ENCODE measurements at regions not wholly inside any gene's neighbourhood (a gene's known extent, or its start where the extent isn't known, plus 50 kb on each side); places are given as distances from the start of the nearest gene placed in this dataset.

- H3K9me3 ChIP-seq (replicated peaks; ENCODE audit: control insufficient read depth, insufficient read depth, low read depth, low read length): no peaks in the 10 kb centered on the region
- no peaks in the 10 kb centered on the region for H3K36me3 ChIP-seq (ENCODE audit: control insufficient read depth, insufficient read depth, low read length)
- no peaks in the 10 kb centered on the region for H4K20me1 ChIP-seq (replicated peaks; ENCODE audit: control insufficient read depth, insufficient read depth, low read length)
- H3K79me2 ChIP-seq (ENCODE audit: control insufficient read depth, insufficient read depth, low read length): no peaks in the 10 kb centered on the region
- no peaks in the 10 kb centered on the region for H3K27me3 ChIP-seq (ENCODE audit: control insufficient read depth in 2 of 2, insufficient read depth in 2 of 2, low read length in 2 of 2)
- ChIA-PET POLR2A (no interaction called here), CTCF (ENCODE audit: low intra/inter-chr PET ratio) (no interaction called here)
- H3K4me2 ChIP-seq (ENCODE audit: insufficient read depth, low read length): no peak overlapping the region
- no peak overlapping the region for H2AFZ ChIP-seq (ENCODE audit: low read depth, low read length)
- no peak for FAIRE-seq
- no peak for DNase-seq (ENCODE audit: extremely low read depth in 1 of 4, low spot score in 3 of 4)
- ATAC-seq: no peak
- no peaks in the 10 kb centered on the region for H3K4me1 ChIP-seq (replicated peaks in 1 of 2; ENCODE audit: control insufficient read depth in 2 of 2, insufficient read depth in 2 of 2, low read length in 2 of 2)
- no peak overlapping the region for H3K9ac ChIP-seq (ENCODE audit: insufficient read depth in 1 of 2, low read depth in 2 of 2, low read length in 2 of 2)
- intact Hi-C loops (cut with micrococcal nuclease) (no loop called here), in situ Hi-C loops (cut with MboI) (no loop called here)
- 0% methylated on average over 2 of the region's 2 CpGs for WGBS (ENCODE audit: insufficient coverage, low coverage, missing lambda C conversion rate)
- H3K4me3 ChIP-seq: no peak overlapping the region
- no TSS peak for BruUV-seq (replicated peaks)
- TF ChIP-seq ELF4 (CRISPR knock-in tag; IDR thresholded peaks at IDR 0.05): no peak
- no peak for TF ChIP-seq POLR2H (tag; IDR thresholded peaks at IDR 0.05; ENCODE audit: low read depth)
- TF ChIP-seq ZNF507 (tag; conservative IDR thresholded peaks at IDR 0.05): no peak
- TF ChIP-seq THAP12 (CRISPR knock-in tag; IDR thresholded peaks at IDR 0.05): no peak
- TF ChIP-seq E2F5 (CRISPR knock-in tag; IDR thresholded peaks at IDR 0.05): no peak
- TF ChIP-seq KLF1 (tag; IDR thresholded peaks at IDR 0.05): no peak
- H3K9me1 ChIP-seq (ENCODE audit: control insufficient read depth, insufficient read depth, low read length): no peaks in the 10 kb centered on the region
- no peak overlapping the region for H3K27ac ChIP-seq (ENCODE audit: extremely low read depth, low read depth, low read length)
Observed at GRCh38 chr1:216914974-216915373, 191.7 kb upstream of the ESRRG start.
